Hepatic stellate cell (primary cell): ENCODE measurements at regions not wholly inside any gene's neighbourhood (a gene's known extent, or its start where the extent isn't known, plus 50 kb on each side); places are given as distances from the start of the nearest gene placed in this dataset.
"Not testable (repeated sequence)": the region's sequence is repeated elsewhere in the genome, so short reads cannot be mapped to it uniquely, and the experiment has no call there.

ENCODE experiments used
- DNase-seq: peaks from one replicate; pipeline ENCODE4 v3.0.0; 2011; ENCODE audit warnings: low spot score

DNA sequence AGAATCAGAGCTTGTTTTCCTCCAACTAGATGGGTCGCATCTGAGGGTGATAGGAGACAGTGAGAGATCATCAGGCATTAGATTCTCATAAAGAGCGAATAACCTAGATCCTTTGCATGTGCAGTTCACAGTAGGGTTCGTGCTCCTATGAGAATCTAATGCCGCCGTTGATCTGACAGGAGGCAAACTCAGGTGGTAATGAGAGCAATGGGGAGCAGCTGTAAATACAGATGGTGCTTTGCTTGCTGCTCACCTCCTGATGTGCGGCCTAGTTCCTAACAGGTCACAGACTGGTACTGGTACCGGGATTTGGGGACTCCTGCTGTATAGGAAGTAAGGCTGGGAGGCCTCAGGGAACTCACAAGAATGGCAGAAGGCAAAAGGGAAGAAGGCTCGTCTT is 276.5 kb downstream of the FAT4 start:
- no peak for DNase-seq

DNA sequence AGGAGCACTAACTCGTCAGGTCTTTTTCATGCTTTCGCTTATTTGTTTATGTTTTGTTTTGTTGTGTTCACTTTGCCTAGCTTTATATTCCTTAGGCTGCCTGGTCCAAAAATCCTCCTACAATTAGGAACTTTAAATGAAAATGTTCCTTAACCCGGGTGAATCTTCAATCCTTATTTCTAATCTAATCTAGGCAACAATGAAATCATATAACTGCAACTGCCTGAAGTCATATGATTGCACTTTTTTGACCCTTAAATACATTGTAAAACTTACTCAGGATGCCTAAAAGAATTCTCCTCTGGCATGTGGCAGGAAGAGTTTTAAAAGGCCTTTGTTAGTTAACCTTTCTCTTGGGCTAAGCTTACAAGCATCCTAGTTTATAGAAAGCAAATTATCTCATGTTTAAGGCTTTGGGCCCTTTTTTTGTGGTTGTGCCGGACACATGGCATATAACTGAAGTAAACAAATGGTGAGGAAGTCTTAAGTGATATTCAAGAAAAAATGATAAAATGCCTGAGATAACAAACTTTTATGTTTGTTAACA is 279.4 kb downstream of the FAT4 start:
- no peak for DNase-seq

DNA sequence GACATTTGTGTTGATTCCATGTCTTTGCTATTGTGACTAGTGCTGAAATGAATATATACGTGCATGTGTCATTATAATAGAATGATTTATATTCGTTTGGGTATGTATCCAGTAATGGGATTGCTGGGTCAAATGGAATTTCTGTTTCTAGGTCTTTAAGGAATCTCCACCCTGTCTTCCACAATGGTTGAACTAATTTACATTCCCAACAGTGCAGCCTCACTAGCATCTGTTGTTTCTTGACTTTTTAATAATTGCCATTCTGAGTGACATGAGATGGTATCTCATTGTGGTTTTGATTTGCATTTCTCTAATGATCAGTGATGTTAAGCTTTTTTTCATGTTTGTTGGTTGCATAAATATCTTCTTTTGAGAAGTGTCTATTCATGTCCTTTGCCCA is 291.2 kb downstream of the FAT4 start:
- not testable (repeated sequence) for DNase-seq

DNA sequence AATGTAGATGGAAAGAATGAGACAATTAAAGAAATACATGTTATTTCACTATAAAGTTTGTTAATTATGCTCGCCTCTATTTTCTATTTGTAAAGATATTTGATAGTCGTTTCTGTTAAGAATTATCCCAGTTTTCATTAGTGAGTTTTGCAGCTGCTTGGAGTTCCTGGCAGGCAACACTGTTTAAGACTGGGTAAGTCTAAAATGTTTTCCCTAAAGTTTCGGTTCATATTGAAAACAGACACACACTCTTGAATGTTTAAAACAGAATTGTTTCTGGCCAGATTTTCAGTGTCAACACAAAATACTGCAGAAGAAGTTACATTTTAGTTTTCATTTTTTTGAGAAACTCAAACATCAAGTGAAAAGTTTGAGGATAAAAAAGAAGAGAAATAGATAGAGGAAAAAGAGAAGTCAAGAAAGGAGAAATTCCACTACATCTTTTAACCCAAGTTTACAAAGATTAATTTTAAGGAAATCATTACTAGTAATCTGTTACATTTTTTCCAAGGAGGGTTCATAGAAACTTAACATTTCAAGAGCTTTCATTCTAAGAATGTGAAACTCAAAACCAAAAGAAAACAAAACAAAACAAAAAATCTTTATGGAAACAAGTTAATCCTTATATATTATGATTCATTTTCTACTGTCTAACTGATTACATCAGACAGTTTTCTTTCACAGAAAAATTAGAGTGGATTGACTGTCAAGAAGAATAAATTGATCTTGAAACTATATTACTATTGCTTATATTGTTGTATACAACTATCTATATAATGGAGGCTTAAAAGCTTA is 305.5 kb downstream of the FAT4 start:
- no peak for DNase-seq

DNA sequence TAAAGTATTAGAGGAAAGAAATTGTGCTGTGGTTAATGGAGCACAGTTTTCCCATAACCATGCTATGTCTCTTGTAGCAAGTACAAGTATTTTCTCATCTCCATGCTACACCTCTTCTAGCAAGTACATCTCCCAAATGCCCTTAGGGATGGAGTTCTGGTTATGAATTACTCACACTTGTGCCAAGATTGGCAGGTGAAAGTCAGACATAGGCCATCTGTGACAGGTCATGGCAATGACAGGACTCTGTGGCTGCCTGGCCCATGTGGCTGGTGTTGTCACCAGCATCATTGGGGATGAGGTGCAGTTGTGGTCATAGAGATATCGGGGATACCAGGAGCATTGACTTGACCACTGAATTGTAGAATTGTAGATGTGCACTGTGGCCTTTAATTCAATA is 310.2 kb downstream of the FAT4 start:
- DNase-seq, result no peak

DNA sequence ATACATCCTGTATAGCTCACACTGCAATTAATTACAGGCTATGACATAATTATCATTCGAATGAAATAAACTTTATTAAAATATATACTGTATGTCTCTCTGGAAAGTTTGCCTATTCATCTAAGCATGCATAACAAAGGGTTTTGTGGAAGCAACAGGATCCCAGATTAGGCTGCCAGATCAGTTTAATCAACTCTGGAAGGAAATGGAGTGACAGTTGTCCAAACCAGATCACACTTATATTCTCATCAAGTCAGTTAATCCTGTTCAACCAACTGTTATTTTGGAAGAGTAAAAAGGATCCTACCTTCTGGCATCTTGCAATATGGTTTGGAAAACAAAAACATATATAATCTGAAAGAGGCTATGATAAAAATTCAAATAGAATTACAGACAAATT is 312.2 kb downstream of the FAT4 start:
- no peak for DNase-seq

DNA sequence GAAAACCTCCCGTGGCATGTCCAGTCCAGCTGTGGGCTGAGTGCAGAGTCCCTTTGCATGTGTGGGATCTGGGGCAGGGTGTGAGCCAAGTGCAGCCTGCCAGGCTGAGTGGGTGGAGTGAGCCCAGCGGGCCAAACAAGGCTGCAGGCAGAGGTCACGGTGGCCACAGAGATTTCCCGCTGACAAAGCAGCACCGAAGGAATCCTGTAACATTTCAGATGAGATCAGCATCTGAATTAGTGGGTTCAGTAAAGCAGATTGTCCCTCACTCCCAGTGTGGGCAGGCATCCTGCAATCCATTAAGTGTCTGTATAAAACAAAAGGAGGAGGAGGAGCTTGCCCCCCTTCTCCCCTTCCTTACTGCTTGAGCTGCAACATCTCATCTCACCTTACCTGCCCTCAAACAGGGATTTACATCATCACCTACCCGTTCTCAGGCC is 324.4 kb downstream of the FAT4 start:
- no peak for DNase-seq

DNA sequence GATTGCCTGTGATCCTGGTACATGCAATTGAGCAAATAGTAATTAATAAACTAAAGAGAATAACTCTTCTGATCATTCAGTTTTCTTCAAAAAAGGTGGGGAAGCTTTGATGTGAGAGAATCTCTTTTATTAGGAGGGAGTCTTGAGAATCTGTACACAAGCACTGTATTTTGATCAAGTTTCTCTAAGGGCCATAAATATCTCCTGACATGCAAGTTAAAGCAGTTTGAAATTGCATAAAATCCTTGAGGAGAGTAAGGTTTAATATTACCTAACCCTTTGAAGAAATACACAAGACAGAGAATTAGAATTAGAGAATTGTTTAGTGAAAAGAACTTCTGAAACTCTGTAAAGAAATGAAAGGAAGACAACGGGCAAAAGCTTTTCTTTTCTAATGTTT is 326.9 kb downstream of the FAT4 start:
- no peak for DNase-seq

DNA sequence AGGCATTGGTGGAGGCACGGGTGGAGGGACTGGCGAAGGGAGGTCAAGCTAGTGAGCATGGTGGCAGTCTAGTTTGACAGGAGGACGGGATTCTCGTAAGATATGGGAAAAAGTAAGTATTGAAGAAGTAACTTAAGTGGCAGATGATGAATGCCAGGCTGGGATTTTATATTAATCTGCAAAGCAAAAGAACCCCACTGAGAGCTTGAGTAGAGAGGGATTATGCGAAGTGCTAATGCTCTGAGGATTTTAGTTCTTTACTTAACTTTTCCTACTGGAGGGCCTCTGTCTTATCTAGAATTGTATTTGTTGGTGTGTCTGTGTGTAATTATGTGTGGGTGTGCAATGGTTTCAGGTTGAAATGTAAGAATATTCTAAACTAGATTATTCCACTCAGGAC is 327.9 kb downstream of the FAT4 start:
- no peak for DNase-seq

DNA sequence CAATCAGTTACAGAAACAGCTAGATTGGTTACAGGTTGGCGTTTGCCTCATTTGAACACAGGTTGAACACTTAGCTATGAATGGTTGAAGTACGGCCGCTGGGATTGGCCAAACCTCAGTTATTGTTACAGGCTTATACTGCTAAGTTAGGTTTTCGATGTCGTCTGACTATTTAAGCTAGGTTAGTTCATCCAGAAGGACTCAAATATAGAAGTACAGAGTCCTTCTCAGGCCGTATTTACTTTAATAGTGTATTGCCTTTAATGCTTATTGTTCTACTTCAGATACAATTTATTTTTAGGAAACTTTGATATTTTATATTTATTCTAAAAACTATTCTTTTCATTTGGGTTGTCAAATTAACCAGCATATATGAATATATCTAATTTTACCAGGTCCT is 334.7 kb downstream of the FAT4 start:
- no peak for DNase-seq

DNA sequence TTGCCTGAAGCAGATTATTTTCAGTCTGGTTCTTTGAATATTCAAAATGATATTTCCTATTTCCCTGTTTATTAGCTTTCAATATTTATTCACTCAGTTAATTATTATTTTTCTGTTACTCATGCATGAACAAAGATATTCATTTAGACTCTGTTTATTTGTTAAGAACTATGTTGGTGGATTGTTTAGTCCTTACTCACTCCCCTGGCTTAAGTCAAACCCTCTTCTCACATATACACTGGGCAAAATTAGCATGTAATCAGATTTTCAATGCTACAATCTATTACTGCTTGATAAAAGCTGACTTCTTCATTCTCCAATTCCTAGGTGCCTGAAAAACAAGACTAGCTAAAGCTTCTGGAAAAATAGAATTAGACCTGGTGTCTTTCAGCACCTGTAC is 335.8 kb downstream of the FAT4 start:
- no peak for DNase-seq

DNA sequence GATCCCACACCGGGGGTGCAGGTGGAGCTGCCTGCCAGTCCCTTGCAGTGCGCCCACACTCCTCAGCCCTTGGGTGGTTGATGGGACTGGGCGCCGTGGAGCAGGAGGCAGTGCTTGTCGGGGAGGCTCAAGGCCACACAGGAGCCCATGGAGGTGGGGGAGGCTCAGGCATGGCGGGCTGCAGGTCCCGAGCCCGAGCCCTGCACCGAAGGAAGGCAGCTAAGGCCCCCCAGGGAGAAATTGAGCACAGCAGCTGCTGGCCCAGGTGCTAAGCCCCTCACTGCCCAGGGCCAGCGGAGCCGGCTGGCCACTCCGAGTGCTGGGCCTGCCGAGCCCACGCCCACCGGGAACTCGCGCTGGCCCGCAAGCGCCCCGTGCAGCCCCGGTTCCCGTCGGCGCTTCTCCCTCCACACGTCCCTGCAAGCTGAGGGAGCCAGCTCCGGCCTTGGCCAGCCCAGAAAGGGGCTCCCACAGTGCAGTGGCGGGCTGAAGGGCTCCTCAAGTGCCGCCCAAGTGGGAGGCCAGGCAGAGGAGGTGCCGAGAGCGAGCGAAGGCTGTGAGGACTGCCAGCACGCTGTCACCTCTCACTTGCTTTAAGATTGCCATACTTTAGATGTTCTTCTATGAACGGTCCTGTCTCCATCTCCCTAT is 337.1 kb downstream of the FAT4 start:
- DNase-seq, result not testable (repeated sequence)

DNA sequence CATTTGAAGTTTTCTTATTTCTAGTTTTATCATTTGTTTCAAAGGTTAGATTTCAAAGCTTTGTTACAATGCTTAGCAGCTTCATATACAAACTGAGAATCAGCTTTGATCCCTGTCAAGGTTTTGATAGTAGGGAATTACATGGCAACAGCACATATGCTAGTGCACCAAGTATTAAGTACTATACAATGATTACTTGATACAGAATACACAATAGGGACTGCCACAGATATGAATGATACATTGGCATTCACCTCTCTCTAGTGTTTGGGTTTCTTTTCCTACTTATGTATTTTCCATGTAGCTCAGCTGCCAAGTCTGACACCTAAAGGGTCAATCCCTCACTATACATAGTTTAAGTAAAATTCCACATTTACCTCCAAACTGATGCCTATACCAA is 344.0 kb downstream of the FAT4 start:
- DNase-seq, result no peak

DNA sequence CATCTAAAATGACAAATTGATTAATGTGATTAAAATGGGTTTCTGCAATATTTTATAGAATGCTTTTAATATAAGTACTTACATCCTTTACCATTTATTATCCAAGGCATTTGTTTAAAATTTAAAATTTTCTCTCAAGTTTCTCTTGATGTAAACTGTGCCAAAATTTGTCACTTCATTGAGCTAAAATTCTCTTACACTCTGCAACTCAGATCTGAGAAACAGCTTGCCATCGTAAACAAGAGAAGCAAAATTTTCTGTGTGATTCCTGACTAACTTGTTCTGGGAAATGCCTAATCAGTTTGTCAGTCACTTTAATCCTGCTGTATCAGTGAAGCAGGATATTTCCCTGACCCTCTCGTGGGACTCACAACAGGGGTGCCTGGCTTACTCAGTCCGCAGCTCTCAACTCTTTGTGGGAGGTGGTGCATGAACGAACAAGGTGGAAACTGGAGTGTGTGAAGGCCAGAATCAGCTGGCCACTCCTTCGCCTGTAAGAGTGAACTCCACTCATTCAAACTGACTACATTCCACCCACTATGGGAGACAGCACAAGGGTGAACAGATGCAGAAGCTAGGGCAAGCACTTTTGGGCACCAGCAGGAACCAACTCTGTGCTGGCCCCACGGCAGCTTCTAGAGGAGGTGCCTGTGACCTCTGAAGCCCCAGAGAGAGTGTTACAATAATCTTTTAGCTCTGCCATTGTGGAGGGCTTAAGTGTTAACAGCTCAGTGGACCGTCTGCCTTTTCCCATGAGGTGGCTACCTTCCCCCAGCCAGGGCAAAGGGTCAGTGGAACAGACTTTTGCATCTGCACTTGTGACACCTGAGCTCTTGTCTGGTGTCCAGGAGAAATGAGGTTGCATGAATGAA is 349.4 kb downstream of the FAT4 start:
- no peak for DNase-seq

DNA sequence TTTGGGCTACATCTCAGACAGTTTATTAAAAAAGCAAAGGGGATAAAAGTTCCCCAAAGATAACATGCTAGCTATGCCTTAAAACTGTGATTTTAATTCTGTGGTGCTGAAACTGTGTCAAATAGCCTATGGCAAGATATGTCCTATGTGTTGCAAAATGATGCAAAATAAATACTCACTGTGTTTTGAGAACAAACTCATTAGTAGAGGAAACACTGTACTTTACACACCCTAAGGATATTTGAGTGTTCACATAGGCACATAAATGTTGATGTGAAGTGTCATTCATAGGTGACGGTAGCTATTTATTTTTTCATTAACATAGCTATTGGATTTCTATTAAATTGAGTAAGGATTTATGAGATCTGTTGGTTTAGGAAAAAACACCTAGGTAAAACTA is 351.9 kb downstream of the FAT4 start:
- no peak for DNase-seq

DNA sequence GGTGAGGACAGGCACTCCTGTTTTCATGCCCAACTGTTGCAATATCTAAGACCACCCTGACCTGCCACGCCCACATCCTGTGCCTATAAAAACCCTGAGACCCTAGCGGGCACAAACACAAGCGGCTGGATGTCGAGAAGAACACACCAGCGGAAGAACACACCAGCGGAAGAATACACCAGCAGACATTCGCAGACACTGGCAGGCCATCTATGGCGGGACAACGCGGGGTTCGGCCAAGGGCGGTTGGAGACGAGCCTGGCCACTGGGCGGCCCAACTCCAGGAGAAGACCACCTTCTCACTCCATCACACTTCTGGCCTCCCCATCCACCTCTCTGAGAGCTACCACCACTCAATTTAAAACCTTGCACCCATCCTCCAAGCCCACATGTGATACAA is 361.4 kb downstream of the FAT4 start:
- DNase-seq, result no peak

DNA sequence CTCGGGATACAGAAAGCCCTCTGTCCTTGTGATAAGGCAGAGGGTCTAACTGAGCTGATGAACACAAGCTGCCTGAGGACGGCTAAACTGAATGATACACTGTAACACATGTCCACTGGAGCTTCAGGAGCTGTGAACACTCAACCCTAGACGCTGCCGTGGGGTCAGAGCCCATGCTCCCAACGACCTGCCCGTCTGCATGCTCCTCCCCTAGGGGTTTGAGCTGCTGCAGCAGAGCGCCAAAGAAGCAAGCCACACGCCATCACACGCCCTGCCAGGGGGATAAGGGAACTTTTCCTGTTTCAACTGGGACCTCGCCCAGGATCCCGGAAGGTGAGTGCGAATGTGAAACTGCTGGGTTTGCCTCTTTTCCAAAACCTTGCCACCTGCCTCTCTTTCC is 361.8 kb downstream of the FAT4 start:
- no peak for DNase-seq

DNA sequence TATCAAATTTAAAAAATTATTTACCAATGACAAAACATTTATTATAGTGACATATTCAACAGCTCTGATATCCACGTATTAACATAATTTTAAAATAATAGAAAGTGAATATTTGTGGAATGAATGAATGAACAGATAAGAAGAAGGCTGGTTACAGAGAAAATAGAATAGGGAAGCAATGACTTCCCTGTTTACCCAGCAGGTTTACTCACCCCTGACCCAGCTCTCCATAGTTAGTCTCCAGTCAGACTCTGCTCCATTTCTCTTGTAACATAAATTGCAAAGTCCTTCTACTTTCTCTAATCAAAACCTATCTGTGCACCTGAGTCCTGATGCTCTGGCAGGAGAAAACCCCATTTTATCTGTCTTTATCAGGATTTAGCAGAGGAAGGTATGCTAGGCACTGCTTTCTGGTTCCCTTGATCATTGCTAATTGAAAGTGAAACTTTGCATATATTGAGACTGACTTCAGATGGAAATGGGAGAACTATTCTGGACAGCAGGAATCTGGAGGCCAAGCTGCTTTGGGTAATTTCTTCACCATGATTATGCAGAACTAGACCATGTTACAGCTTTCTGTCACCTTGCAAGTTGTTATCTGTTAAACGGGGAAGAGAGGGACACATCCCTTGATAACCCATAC is 363.0 kb downstream of the FAT4 start:
- DNase-seq, result no peak

DNA sequence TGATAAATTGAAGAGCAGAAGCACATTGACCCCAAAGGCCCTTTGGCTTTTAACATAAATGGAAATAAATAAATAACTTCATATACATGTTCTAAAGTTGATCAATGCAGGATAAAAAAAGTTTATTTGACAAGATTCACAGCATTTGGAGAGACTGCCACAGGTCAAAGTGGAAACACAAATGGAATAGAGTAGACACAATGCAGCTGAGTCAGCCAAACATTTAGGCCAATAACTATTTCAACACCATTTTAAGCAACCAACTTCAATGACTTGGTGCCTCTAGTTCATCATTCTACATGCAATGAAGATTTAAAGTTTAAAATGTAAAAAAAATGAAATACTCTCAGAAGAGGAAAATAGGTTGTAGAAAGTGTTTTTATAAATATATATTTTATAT is 365.2 kb downstream of the FAT4 start:
- no peak for DNase-seq

DNA sequence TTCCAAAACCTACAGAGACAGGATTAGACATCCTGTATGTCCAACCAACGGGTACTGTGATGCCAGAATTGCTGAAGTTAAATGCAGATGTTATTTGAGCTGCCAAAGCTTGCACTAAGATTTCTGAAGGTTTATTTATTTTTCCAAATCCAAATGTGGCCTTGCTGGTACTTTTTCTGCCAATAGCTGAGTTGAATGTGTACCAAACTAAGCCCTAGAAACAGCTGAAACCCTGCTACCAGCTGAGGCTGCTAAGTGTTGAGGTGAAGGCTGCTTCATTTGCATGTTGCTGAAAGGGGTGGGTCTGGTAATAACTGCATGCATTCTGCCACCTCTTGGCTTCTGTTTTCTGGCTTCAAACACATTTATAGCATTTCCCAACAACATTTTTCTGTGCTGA is 366.5 kb downstream of the FAT4 start:
- no peak for DNase-seq

DNA sequence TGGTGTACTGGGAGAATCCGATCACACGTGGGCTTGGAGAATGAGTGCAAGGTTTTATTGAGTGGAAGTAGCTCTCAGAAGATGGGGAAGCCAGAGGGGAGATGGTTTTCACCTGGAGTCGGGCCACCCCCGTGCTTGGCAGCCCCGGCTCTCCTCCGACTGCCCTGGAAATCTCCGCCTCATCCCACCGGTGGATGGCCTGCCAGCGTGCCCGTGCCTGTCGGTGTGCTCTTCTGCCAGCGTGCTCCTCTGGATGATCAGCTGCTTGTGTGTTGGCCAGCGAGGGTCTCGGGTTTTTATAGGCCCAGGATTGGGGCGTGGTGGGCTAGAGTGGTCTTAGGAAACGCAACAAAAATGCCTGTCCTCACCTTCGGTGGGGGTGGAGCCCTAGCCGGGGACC is 368.0 kb downstream of the FAT4 start:
- DNase-seq, result no peak

DNA sequence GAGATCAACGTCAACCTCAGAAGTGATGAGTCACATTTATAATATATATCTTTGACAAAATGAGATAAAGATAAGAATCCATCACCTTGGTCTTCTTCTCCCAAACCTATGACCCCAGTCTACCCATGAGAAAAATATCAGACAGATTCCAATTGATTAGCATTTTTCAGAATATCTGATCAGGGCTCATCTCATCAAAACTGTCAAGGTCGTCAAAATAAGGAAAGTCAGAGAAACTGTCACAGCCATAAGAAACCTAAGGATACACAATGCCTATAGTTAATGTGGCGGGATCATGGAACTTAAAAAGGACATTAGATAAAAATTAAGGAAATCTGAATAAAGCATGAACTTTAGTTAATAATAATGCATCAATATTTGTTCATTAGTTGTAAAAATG is 374.1 kb downstream of the FAT4 start:
- DNase-seq, result no peak
